ENCODE measurements at regions not wholly inside any gene's neighbourhood (a gene's known extent, or its start where the extent isn't known, plus 50 kb on each side); places are given as distances from the start of the nearest gene placed in this dataset.

DNA sequence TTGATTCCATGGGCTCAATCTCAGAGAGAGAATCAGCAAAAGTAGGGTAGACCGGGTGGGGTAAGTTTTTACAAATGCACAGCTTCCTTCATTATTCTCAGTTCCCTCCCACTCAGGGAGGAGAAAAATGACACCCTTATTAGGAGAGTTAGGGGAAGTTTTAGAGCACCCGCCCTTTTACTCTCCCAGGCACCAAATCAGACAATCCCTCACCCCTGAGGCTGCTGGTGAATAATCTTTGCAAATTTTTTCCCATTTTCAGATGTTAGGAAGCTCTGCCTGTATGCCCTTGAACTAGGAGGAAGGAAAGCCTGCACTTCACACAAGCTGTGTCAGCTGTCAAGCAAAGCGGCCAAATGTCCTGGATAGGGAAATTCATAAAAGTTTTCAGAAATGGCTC is 834.9 kb downstream of the GRID1 start:
- TF ChIP-seq, protein P1, sequence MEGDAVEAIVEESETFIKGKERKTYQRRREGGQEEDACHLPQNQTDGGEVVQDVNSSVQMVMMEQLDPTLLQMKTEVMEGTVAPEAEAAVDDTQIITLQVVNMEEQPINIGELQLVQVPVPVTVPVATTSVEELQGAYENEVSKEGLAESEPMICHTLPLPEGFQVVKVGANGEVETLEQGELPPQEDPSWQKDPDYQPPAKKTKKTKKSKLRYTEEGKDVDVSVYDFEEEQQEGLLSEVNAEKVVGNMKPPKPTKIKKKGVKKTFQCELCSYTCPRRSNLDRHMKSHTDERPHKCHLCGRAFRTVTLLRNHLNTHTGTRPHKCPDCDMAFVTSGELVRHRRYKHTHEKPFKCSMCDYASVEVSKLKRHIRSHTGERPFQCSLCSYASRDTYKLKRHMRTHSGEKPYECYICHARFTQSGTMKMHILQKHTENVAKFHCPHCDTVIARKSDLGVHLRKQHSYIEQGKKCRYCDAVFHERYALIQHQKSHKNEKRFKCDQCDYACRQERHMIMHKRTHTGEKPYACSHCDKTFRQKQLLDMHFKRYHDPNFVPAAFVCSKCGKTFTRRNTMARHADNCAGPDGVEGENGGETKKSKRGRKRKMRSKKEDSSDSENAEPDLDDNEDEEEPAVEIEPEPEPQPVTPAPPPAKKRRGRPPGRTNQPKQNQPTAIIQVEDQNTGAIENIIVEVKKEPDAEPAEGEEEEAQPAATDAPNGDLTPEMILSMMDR (IDR thresholded peaks at IDR 0.05) = no peak
- no peak for TF ChIP-seq ZFX (IDR thresholded peaks at IDR 0.05; ENCODE audit: borderline replicate concordance)

All from 22Rv1 (cell line).